ENCODE measurements at regions not wholly inside any gene's neighbourhood (a gene's known extent, or its start where the extent isn't known, plus 50 kb on each side); places are given as distances from the start of the nearest gene placed in this dataset.

- H3K9me3 ChIP-seq (ENCODE audit: low read length): no peaks in the 10 kb centered on the region
- no peak for TF ChIP-seq EZH2 (IDR thresholded peaks at IDR 0.05; ENCODE audit: borderline replicate concordance, low read length)
- TF ChIP-seq CTCF (IDR thresholded peaks at IDR 0.05; ENCODE audit: low read length): no peak
- H3K4me1 ChIP-seq (ENCODE audit: insufficient read depth, low read length, severe bottlenecking): no peaks in the 10 kb centered on the region
- H3K4me2 ChIP-seq (ENCODE audit: low read length): no peak overlapping the region
- no peaks in the 10 kb centered on the region for H3K9me2 ChIP-seq (ENCODE audit: low read depth, low read length)
- no peak overlapping the region for H3K4me3 ChIP-seq (ENCODE audit: low read depth, low read length, poor library complexity, severe bottlenecking)
- no peaks in the 10 kb centered on the region for H3K36me3 ChIP-seq (ENCODE audit: insufficient read depth, low read length)
- no peaks in the 10 kb centered on the region for H3K79me2 ChIP-seq (ENCODE audit: insufficient read depth, low read length)
- H3F3A ChIP-seq (ENCODE audit: insufficient read depth, low read length): no peaks in the 10 kb centered on the region
- H3K9ac ChIP-seq (ENCODE audit: low read length): no peak overlapping the region
- no peaks in the 10 kb centered on the region for H4K20me1 ChIP-seq (ENCODE audit: insufficient read depth, low read length)
- H2AFZ ChIP-seq (ENCODE audit: low read length): no peak overlapping the region
- H3K27me3 ChIP-seq (ENCODE audit: insufficient read depth, low read length): no peaks in the 10 kb centered on the region
- no peak overlapping the region for H3K27ac ChIP-seq (ENCODE audit: low read depth, low read length, poor library complexity, severe bottlenecking)
These were observed 87.4 kb upstream of the HIVEP3 start for GRCh38 chr1:42006093-42006492.

GRCh38 chr1:42005530-42005929, 86.8 kb upstream of the HIVEP3 start:
- no peaks in the 10 kb centered on the region for H3K9me3 ChIP-seq (ENCODE audit: low read length)
- H3K9me2 ChIP-seq (ENCODE audit: low read depth, low read length): no peaks in the 10 kb centered on the region
- H3K27ac ChIP-seq (ENCODE audit: low read depth, low read length, poor library complexity, severe bottlenecking): no peak overlapping the region
- no peak overlapping the region for H3K4me3 ChIP-seq (ENCODE audit: low read depth, low read length, poor library complexity, severe bottlenecking)
- H3K4me2 ChIP-seq (ENCODE audit: low read length): no peak overlapping the region
- H3K27me3 ChIP-seq (ENCODE audit: insufficient read depth, low read length): no peaks in the 10 kb centered on the region
- no peaks in the 10 kb centered on the region for H3K36me3 ChIP-seq (ENCODE audit: insufficient read depth, low read length)
- no peaks in the 10 kb centered on the region for H3K79me2 ChIP-seq (ENCODE audit: insufficient read depth, low read length)
- no peak overlapping the region for H2AFZ ChIP-seq (ENCODE audit: low read length)
- no peaks in the 10 kb centered on the region for H3K4me1 ChIP-seq (ENCODE audit: insufficient read depth, low read length, severe bottlenecking)
- H4K20me1 ChIP-seq (ENCODE audit: insufficient read depth, low read length): no peaks in the 10 kb centered on the region
- no peak overlapping the region for H3K9ac ChIP-seq (ENCODE audit: low read length)
- TF ChIP-seq CTCF (IDR thresholded peaks at IDR 0.05; ENCODE audit: low read length) (no peak), EZH2 (IDR thresholded peaks at IDR 0.05; ENCODE audit: borderline replicate concordance, low read length) (no peak)
- H3F3A ChIP-seq (ENCODE audit: insufficient read depth, low read length): no peaks in the 10 kb centered on the region

GRCh38 chr1:42004860-42005259, 86.1 kb upstream of the HIVEP3 start:
- H3K27ac ChIP-seq (ENCODE audit: low read depth, low read length, poor library complexity, severe bottlenecking): no peak overlapping the region
- no peaks in the 10 kb centered on the region for H3F3A ChIP-seq (ENCODE audit: insufficient read depth, low read length)
- H3K9me2 ChIP-seq (ENCODE audit: low read depth, low read length): no peaks in the 10 kb centered on the region
- no peaks in the 10 kb centered on the region for H4K20me1 ChIP-seq (ENCODE audit: insufficient read depth, low read length)
- H2AFZ ChIP-seq (ENCODE audit: low read length): no peak overlapping the region
- H3K4me1 ChIP-seq (ENCODE audit: insufficient read depth, low read length, severe bottlenecking): no peaks in the 10 kb centered on the region
- H3K9ac ChIP-seq (ENCODE audit: low read length): no peak overlapping the region
- TF ChIP-seq EZH2 (IDR thresholded peaks at IDR 0.05; ENCODE audit: borderline replicate concordance, low read length) (no peak), CTCF (IDR thresholded peaks at IDR 0.05; ENCODE audit: low read length) (no peak)
- no peak overlapping the region for H3K4me2 ChIP-seq (ENCODE audit: low read length)
- no peaks in the 10 kb centered on the region for H3K27me3 ChIP-seq (ENCODE audit: insufficient read depth, low read length)
- no peaks in the 10 kb centered on the region for H3K36me3 ChIP-seq (ENCODE audit: insufficient read depth, low read length)
- H3K4me3 ChIP-seq (ENCODE audit: low read depth, low read length, poor library complexity, severe bottlenecking): no peak overlapping the region
- H3K79me2 ChIP-seq (ENCODE audit: insufficient read depth, low read length): no peaks in the 10 kb centered on the region
- H3K9me3 ChIP-seq (ENCODE audit: low read length): no peaks in the 10 kb centered on the region
